GM12873 (cell line): ENCODE measurements at regions not wholly inside any gene's neighbourhood (a gene's known extent, or its start where the extent isn't known, plus 50 kb on each side); places are given as distances from the start of the nearest gene placed in this dataset.

Source experiments
- CTCF ChIP-seq: IDR thresholded peaks from 2 replicates; pipeline ENCODE4 v1.5.1; 2012; ENCODE audit warnings: low read depth, mild to moderate bottlenecking, moderate library complexity, low read length, control low read depth; ENCODE audit not compliant: insufficient read depth; ENCODE audit errors: missing control alignments

DNA sequence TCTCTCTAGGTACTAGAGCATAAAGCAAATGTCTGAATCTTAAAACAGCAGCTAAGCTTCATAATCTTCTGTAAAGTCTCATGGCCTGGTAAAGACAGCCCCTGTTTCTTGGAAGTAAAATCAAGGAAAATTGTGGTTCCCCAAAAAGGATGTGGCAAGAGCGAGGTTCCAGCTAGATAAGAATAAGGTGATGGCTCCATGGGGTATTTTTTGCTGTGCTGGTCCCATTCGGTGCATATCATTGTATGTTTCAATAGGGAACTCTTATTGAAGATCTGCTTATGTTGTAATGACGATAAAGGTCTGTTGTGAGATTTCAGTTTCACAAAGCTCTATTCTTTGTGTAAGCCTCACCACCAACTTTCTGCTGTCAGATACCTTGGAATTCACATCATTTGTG is 316.9 kb upstream of the NOCT start:
- TF ChIP-seq CTCF, result no peak

DNA sequence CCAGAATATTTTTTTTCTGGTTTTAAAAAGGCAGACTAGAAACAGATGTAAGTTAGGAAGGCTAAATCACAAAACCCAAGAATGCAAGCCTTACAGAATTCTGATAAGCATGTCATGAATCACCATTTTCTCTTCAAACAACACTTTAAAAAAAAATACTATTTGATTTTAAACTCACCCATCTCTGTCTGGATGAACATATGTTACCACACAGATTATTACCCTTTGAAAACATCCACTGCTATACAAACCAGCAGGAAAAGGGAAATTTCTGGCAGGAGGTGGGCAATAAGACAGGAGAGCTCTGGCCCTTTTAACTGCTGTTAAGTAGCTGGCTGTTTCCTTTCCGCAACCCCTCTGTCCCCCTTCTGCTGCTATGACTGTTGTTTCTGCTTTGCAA is 317.7 kb upstream of the NOCT start:
- TF ChIP-seq CTCF, result no peak

- TF ChIP-seq CTCF, result no peak
Observed at GRCh38 chr4:138696771-138697170, 318.8 kb upstream of the NOCT start.

- no peak for TF ChIP-seq CTCF
Observed at GRCh38 chr4:138696058-138696457, 319.5 kb upstream of the NOCT start.

DNA sequence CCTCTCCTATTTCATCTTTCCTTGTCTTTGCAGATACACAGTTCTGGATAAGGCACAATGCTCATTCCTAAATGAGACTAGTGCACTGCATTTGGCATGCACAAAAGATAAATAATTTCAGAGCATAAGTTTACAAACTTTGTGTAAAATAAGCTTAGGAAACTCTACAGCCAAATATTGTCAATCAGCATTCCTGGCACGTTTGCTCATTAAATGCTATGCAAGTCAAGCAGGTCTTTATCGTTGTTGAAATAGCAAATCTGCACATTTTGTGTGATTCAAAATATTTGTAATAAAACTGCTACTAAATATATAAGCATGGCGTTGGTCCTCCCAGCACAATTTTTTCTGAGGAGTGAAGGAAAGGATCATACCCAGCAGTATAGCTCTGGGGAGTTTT is 322.1 kb upstream of the NOCT start:
- TF ChIP-seq CTCF, result no peak

DNA sequence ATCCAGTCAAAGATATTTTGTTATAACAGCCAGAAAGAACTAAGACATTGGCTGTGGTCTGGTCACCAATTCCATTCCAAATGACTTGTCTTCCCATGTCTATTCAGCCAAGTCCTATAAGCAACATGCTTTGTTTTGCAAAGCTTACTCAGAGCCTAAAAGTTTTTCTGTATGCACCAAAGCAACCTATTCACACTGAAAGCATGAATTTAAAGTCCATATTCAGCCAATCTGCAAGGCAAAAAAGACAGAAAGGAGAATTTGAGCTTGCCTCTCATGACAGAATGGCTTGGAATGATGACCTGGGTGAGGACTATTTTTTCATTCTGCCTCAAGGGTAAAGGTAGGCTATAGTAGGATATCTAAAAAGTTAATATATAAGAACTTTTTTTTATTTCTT is 323.2 kb upstream of the NOCT start:
- TF ChIP-seq CTCF, result no peak

DNA sequence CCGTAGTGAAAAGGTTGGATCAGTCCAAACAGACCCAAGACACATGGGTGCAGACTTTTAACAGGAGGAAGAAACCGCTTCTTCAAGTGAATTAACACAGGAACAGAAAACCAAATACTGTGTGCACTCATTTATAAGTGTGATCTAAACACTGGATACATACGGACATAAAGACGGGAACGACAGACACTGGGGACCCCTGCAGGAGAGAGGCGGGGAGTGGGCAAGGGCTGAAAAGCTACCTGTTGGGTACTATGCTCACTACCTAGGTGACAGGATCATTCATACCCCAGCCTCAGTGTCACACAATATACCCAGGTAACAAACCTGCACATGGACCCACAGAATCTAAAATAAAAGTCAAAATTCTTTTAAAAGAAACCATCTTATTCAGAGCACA is 326.0 kb upstream of the NOCT start:
- no peak for TF ChIP-seq CTCF

- no peak for TF ChIP-seq CTCF
Observed at GRCh38 chr4:138689187-138689586, 326.4 kb upstream of the NOCT start.
